ENCODE measurements at regions not wholly inside any gene's neighbourhood (a gene's known extent, or its start where the extent isn't known, plus 50 kb on each side); places are given as distances from the start of the nearest gene placed in this dataset. TPM values are rescaled to one million over a fixed set of nuclear protein-coding genes. Genes with fewer than 3 reads are reported as not detected.

DNA sequence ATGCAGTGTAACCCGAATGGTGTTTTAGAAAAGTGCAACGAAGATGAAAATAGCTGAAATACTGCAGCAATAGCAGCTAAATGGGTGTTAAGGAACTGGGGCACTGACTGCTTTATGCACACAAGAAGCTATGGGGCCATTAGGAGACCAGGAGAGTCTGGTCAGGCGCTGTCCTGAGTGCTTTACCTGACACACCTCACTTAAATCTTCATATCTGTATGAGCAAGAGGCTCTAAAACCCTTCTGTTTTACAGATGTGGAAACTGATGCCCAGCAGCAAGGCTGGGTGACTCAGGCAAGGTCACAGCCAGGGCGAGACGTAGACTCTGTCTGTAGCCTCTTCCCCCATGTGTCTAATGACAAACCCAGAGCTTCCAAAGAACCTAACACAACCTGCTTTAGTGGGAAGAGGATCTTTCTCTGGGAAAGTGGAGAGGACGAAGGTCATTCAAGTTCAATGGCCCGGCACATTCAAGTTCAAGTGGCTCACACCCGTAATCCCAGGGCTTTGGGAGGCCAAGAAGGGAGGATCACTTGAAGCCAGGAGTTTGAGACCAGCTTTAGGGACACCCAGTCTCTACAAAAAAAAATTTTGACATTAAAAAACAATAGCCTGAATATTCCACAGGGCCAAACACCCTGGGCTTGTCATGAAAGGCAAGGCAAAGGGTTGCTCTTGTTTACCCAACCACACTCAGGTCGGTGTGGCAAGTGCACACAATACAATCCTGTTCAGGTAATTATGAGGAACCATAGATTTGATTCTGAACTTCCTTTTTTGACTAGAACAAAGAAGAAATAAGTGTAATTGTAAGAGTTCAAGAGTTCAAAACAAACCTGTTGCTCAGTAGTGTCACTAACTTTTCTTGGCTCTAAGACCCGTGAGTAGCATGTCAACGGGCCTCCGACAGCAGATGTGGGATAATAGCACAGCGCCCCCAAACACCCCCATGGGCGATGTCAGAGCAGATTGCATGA lies 53.7 kb upstream of the KLF6 start:
- no peak for DNase-seq (ENCODE audit: low read depth)

DNA sequence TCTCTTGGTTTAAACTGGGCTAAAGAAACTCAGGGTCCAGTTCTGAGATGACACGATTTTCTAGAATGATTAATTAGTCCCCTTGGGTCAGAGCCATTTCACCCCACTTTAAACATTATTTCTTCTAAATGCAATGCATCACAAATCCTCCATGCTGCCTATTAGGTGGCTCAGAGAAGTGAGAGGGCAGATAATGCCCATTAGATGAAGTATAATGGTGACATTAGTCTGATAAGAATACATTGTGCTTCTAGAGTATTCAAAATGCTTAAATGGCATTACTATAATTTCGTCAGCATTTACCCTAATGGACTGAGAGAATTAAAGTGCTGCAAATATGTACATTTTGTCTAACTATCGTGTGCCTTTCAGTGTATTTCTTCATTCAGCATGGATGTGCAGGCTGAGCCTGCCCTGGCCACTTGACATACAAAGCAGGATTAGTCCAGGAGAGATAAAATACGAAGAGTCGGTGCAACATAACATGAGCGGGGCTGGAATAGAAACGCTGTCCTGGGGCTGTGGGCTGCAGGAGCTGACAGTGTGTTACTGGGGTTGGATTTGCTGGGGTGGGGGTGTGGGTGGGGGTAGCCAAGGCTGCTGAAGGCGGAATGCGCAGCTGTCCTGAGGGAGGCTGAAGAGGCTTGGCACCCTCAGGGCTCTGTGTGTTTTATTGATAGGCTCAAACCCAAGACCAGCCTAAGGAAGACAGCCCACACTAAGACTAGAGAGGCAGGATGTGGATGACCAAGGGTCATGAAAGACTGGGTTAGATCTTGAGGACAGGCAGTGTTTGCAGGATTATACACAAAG lies 52.8 kb upstream of the KLF6 start:
- no peak for DNase-seq (ENCODE audit: low read depth)

DNA sequence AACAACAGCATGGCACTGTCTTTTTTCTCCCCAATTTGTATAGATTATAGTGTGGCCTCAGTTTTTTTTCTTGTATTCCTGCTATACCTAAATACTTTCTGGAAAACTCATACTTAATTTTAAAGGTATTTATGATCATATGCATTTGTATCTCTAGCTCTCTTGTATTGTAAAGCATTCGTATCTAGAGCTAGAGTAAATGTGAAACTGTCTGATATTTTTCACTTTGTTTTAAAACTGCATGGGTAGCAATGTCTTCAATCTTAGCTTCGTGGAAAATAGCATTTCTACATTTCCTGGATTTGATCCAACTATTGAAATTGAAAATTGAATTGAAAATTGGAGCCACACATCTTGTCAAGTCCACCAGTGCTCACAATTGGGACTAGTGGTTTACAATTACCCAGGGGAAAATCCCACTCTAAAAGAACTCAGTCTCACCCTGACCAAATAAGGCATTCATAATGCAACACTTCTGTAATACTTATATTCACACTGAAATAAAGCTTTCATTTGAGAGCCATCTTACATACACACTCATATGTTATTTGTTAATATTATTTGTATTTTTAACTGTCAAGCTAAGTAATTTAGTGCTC lies 51.3 kb upstream of the KLF6 start:
- no peak for DNase-seq (ENCODE audit: low read depth)

DNA sequence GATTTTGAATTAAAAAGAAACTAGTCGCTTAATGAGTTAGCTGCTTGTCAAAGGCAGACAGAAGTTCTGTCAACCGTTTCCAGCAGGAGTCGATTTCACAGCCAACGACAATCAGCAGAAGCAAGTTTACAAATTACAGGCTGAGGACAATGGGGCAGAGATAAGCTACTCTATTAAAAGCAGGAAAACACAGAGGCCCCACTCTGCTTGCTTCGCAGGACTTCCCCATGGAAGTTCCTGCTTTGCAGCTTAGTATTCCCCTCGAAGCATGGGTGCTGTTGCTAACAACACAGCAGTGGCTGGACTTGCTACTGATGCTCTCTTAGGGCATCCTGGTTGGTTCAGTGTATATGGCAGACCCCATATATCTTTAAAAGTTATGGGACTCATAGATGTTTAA lies 50.8 kb upstream of the KLF6 start:
- no peak for DNase-seq (ENCODE audit: low read depth)

DNA sequence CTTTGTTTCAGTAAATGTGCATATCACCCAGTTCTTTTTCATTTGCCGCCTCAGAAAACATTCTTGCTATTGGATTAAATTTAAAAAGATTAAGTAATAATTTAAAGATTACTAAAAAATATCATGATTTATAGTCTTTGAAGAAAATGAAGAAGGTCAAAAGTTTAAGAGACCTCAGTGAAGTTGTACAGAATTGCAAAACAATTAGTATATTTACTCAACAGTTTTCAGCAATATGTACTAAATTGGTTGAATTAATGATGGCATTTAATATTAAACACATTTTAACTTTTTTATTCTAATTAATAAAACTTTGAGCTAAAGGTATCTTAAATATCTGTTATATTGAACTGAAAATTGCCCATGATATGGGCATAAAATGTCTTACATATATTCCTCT lies 49.9 kb upstream of the KLF6 start:
- no peak for DNase-seq (ENCODE audit: low read depth)

Small RNA genes lying in the stretch of these regions (small RNA-seq; reads per million reads assigned to genes)
- not detected for gene MIR6078
- gene RNU6-163P, result not detected

Measured in HT1080 (cell line).